ENCODE measurements at regions not wholly inside any gene's neighbourhood (a gene's known extent, or its start where the extent isn't known, plus 50 kb on each side); places are given as distances from the start of the nearest gene placed in this dataset.

DNA sequence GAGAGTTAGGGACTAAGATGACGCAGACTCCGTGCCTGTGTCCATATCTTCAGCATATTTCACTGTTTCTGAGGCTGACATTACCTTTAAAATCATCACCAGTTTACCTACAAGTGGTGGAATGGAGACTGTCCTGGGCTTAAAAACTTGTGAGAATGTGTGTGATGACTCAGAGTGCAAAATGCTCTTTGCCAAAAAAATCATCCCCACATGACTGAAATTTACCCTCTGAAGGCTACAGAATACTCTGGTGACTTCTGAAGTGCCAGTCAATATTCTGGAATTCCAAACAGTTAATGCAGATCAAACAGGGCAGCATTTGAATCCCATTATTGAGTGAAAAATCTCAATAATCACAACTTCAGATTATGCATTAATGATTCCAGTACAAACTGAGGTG, 901.4 kb downstream of the EFNB2 start:
- Histone ChIP-seq H3K4me1 (ENCODE audit: insufficient read depth, low read length) (no peaks in the 10 kb centered on the region), H3K36me3 (ENCODE audit: insufficient read depth, low read length) (no peaks in the 10 kb centered on the region), H3K9ac (ENCODE audit: low read depth, low read length) (no peak overlapping the region), H3K9me3 (ENCODE audit: control insufficient read depth, insufficient read depth, low read length) (no peaks in the 10 kb centered on the region)

DNA sequence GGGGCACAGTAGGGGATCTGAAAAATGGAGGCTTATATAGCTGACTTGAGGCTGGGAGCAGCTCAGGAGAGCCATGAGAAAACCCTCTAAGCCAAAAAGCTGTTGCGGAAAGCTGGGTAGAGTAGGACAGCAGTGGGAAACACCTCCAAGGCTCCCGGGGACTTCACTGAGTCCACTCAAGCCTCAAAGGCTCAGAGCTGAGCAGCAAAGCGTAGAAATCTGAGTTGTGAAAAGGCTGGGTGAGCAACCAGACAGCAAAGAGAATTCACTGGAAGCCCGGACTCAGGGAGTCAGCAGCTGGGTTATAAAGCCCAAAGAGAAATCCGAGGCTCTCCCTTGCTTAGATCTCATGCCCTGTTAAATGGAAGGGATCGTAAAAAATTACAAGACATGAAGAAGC, 905.0 kb downstream of the EFNB2 start:
- Histone ChIP-seq H3K9ac (ENCODE audit: low read depth, low read length) (no peak overlapping the region), H3K36me3 (ENCODE audit: insufficient read depth, low read length) (no peaks in the 10 kb centered on the region), H3K4me1 (ENCODE audit: insufficient read depth, low read length) (no peaks in the 10 kb centered on the region), H3K9me3 (ENCODE audit: control insufficient read depth, insufficient read depth, low read length) (no peaks in the 10 kb centered on the region)

DNA sequence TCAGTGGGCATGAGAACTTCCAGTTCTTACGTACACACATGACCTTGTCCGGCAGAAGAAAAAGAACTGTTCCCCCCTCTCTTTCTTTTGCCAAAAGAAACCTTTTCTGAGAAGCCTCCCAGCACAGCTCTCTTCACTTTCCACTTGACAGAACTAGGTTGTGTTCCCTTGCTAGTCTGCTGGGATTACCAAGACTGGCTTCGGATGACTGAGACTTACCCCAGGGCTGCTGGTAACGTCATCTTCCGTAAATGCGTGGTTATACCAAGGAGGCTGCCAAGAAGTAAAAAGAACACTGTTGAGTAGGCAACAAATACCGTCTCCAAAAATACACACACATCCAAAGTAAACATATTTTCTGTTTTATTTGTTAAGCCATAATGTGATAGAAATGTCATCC, 908.2 kb downstream of the EFNB2 start:
- H3K36me3 ChIP-seq (ENCODE audit: insufficient read depth, low read length) = no peaks in the 10 kb centered on the region
- H3K9me3 ChIP-seq (ENCODE audit: control insufficient read depth, insufficient read depth, low read length) = no peaks in the 10 kb centered on the region
- no peaks in the 10 kb centered on the region for H3K4me1 ChIP-seq (ENCODE audit: insufficient read depth, low read length)
- no peak overlapping the region for H3K9ac ChIP-seq (ENCODE audit: low read depth, low read length)

DNA sequence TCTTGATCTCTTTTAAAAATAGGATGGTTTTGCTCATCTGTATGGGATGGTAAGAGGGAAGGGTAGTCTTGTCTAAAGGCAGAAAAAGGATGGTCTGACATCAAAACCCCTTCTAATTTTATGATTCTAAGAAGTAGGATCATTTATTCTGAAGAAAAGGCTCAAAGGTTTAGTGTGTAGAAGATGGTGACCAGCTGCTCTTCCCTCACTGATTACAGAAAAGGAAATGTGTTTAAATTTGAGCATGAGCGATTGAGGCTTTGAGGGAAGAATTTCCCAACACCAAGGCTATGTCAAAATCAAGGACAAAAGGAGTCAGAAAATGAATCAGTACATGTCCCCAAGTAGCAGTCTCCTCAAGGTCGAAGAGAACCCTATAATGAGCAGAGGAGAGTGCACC, 909.8 kb downstream of the EFNB2 start:
- H3K9ac ChIP-seq (ENCODE audit: low read depth, low read length) = no peak overlapping the region
- no peaks in the 10 kb centered on the region for H3K36me3 ChIP-seq (ENCODE audit: insufficient read depth, low read length)
- H3K4me1 ChIP-seq (ENCODE audit: insufficient read depth, low read length) = no peaks in the 10 kb centered on the region
- no peaks in the 10 kb centered on the region for H3K9me3 ChIP-seq (ENCODE audit: control insufficient read depth, insufficient read depth, low read length)

DNA sequence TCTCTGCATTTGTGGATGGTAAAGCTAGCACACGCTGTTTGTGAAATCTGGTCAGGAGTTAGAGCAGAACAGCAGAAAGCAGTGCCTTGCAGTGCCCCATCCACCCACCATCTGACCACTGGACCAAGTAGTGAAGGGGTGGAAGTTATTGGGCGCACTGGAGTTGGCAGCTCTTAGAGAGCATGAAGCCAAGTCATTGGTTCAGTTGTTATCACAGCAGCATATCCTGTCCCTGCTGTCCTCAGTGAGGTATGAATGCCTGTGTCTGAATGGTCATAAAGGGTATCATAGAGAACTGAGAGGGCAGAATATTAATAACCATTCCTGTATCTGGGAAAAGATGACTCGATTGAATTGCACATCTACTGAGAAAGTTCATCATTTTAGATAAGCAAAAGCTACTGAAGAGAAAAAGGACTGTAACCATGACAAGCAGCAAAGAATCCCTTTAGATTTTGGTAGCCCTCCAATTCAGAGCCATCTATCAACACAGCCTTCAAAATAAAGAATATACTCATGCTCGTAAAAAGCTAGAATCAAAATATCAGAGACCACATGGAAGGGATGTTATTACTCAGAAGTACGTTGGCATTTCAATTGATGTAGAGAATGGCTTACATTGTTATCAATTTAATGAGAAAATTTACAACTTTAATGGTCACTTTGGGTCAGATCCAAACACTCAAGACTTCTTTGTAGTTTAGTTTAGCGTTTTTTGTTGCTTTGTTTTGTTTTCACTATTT, 919.0 kb downstream of the EFNB2 start:
- H3K4me1 ChIP-seq (ENCODE audit: insufficient read depth, low read length) = 0 out of 2 replicates have a peak, but pooled peaks cover 6% of the 10 kb centered on the region
- no peak overlapping the region for H3K9ac ChIP-seq (ENCODE audit: low read depth, low read length)
- no peaks in the 10 kb centered on the region for H3K9me3 ChIP-seq (ENCODE audit: control insufficient read depth, insufficient read depth, low read length)
- H3K36me3 ChIP-seq (ENCODE audit: insufficient read depth, low read length) = no peaks in the 10 kb centered on the region

DNA sequence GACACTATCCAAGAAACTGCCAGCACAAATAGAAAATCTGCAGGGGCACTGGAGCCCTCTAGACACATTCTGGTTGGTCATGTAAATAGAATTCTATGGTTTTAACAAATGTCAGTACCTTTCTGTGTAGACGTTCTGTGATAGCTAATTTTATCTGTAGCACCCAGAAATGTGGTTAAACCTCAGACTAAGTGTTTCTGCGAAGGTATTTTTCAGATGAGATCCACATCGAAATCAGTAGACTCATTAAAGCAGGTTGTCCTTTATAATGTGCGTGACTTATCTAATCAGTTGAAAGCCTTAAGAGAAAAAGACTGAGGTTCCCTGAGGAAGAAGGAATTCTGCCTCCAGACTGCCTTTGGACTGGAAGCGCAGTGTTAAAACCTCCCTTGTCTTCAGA, 922.9 kb downstream of the EFNB2 start:
- Histone ChIP-seq H3K4me1 (ENCODE audit: insufficient read depth, low read length) (peaks cover 10% of the 10 kb centered on the region; the same call in 1 of the 2 replicates), H3K36me3 (ENCODE audit: insufficient read depth, low read length) (no peaks in the 10 kb centered on the region), H3K9ac (ENCODE audit: low read depth, low read length) (no peak overlapping the region), H3K9me3 (ENCODE audit: control insufficient read depth, insufficient read depth, low read length) (no peaks in the 10 kb centered on the region)

DNA sequence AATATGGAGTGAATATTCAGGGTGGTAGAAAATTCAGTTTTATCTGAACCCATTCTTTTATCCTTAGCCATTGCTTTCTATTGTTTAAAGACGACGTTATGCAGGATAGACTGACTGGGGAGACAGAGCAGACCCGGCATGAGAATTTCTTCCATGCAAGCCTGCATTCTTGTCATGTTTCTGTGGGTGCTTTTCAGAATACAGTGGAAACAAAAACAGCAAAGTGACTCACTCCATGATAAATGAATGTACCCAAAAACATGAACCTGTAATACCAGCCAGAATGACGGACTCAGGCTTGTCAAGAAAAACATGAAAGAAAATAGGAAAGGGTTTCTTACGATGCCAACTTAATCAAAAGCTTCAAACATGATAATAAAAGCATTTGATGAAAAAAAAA, 924.0 kb downstream of the EFNB2 start:
- peaks cover 10% of the 10 kb centered on the region; the same call in 1 of the 2 replicates for H3K4me1 ChIP-seq (ENCODE audit: insufficient read depth, low read length)
- H3K9ac ChIP-seq (ENCODE audit: low read depth, low read length) = no peak overlapping the region
- no peaks in the 10 kb centered on the region for H3K36me3 ChIP-seq (ENCODE audit: insufficient read depth, low read length)
- H3K9me3 ChIP-seq (ENCODE audit: control insufficient read depth, insufficient read depth, low read length) = no peaks in the 10 kb centered on the region

DNA sequence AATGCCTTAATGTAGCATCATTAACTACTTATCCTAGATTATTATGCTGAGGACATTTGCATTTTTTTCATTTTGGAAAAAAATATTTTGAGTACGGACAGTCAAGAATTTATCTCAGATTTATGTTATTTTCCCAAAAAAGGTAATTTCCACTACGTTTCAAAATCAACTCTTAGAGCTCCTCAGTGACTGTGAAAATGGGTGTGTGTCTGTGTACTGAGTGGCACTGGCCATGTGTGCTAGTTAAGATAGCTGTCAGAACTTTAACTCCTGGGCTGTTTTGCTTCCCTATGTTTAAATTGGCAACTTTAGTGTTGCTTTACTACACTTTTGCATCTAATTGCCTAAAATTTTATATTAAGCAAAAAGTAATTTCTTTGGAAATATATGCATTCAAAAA, 927.4 kb downstream of the EFNB2 start:
- Histone ChIP-seq H3K4me1 (ENCODE audit: insufficient read depth, low read length) (peaks cover 10% of the 10 kb centered on the region; the same call in 1 of the 2 replicates), H3K36me3 (ENCODE audit: insufficient read depth, low read length) (no peaks in the 10 kb centered on the region), H3K9ac (ENCODE audit: low read depth, low read length) (no peak overlapping the region), H3K9me3 (ENCODE audit: control insufficient read depth, insufficient read depth, low read length) (no peaks in the 10 kb centered on the region)

DNA sequence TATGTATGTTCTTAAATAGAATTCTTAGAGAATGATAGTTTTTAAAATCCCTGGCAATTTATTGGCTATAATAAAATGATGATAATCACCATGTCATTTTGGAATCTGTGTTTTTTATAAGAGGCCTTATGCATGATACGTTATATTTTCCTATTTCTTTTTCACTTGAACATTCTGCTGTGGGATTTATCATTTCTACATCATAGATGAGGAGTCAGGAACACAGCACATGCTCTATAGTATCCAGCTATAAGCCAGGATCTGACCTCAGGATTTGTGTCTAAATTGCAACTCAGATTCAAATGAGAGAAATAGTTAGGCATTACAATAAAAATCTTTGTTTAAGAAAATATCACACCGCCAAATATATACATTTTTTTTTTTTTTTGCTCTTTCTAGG, 928.0 kb downstream of the EFNB2 start:
- Histone ChIP-seq H3K4me1 (ENCODE audit: insufficient read depth, low read length) (peaks cover 10% of the 10 kb centered on the region; the same call in 1 of the 2 replicates), H3K9me3 (ENCODE audit: control insufficient read depth, insufficient read depth, low read length) (no peaks in the 10 kb centered on the region), H3K9ac (ENCODE audit: low read depth, low read length) (no peak overlapping the region), H3K36me3 (ENCODE audit: insufficient read depth, low read length) (no peaks in the 10 kb centered on the region)

DNA sequence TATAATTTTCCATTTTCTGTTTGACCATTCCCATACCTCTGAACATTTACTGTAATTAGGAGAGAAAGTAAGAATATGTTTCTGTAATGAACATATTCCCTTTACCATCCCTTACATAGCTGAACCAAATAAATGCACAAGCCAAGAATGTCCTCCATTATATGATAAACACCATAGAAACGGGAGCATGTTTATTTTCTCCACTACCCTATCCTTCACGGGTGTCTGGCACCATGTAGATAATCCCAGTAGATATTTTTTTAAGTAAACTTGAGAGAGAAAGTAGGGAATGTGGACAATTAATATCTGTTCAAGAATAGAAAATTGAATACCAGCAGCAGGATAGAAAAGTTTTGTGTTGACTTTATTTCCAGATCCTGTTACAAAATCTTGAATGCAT, 928.4 kb downstream of the EFNB2 start:
- H3K36me3 ChIP-seq (ENCODE audit: insufficient read depth, low read length) = no peaks in the 10 kb centered on the region
- no peaks in the 10 kb centered on the region for H3K9me3 ChIP-seq (ENCODE audit: control insufficient read depth, insufficient read depth, low read length)
- peaks cover 8% of the 10 kb centered on the region; the same call in 1 of the 2 replicates for H3K4me1 ChIP-seq (ENCODE audit: insufficient read depth, low read length)
- H3K9ac ChIP-seq (ENCODE audit: low read depth, low read length) = no peak overlapping the region

DNA sequence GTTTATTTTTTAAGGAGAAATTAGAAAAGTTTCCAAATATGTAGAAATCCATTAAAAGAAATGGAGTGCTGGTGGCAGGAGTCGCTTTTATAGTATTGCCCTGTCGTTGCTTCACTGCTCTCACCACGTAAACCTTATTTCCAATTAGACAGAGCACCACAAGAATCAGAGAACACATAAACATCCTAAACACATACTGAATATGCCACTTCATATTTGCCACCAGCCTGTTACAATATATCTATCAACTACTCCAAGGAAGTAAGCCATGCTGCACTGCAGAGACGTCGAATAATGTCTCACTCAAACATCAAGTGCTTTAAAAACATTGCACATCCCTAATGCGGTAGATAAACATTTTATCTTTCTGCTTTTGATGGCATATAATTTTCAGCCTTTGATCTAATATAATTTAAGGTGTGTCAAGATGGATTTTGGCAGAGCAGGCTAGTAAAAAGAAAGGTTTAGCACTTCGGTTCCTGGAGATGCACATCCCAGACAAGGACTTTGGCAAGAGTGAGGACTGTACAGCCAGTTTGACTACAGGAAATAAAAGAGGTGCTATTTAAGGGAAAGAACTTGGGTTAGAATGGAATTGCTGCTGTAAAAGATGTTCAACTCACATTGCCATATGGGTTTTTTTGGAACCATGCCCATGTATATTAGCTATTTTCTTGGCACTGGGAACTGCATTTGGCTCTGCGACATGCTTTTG, 932.3 kb downstream of the EFNB2 start:
- Histone ChIP-seq H3K36me3 (ENCODE audit: insufficient read depth, low read length) (no peaks in the 10 kb centered on the region), H3K9ac (ENCODE audit: low read depth, low read length) (no peak overlapping the region), H3K9me3 (ENCODE audit: control insufficient read depth, insufficient read depth, low read length) (no peaks in the 10 kb centered on the region)

DNA sequence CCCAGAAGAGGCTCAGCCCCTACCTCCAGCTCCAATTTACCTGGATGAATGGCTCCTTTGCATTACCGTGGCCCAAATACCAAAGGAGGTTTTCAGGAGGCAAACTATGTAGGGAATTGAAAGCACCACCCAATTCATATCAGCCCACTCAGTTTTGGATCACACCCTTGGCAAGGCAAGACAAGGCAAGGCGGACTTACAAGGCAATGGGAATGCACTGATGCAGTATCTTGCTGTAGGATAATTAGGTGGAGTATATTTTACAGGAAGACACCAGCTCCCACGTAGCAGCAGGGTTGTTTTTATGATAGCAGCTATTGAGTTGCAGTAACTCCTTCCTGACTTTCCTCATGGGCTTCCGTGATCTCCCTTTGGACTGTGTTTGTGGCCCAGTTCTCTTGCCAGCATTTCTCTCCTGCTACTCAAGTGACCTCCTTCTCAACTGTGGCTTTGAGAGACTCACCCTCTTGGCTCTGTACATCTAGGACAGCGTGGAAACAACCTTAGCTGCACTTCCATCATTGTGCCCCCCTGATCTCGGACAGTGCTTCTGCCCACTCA, 935.9 kb downstream of the EFNB2 start:
- no peak overlapping the region for H3K9ac ChIP-seq (ENCODE audit: low read depth, low read length)
- H3K4me1 ChIP-seq (ENCODE audit: insufficient read depth, low read length) = no peaks in the 10 kb centered on the region
- no peaks in the 10 kb centered on the region for H3K36me3 ChIP-seq (ENCODE audit: insufficient read depth, low read length)
- H3K9me3 ChIP-seq (ENCODE audit: control insufficient read depth, insufficient read depth, low read length) = no peaks in the 10 kb centered on the region

More for the DNA sequence above, 932.3 kb downstream of the EFNB2 start:
- no peaks in the 10 kb centered on the region for H3K4me1 ChIP-seq (ENCODE audit: insufficient read depth, low read length)

DNA sequence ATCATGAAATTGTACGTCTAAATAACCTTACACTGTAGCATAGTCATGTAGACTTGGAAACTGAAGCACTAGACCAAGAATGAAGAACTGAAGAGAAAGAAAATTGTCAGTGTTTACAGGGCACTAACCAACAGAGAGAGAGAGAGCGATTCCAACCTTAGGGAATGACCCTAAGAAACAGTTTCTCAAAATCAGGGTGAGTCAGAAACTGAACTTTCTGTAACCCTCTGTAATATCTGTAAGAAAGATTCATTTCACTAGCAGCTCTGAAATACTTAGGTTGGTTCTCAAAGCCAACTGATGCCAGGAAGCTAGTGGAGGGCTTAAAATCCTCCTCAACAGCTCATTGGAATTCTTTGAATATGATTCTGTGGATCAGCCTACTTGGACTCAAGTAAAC, 936.9 kb downstream of the EFNB2 start:
- Histone ChIP-seq H3K36me3 (ENCODE audit: insufficient read depth, low read length) (no peaks in the 10 kb centered on the region), H3K9me3 (ENCODE audit: control insufficient read depth, insufficient read depth, low read length) (no peaks in the 10 kb centered on the region)

DNA sequence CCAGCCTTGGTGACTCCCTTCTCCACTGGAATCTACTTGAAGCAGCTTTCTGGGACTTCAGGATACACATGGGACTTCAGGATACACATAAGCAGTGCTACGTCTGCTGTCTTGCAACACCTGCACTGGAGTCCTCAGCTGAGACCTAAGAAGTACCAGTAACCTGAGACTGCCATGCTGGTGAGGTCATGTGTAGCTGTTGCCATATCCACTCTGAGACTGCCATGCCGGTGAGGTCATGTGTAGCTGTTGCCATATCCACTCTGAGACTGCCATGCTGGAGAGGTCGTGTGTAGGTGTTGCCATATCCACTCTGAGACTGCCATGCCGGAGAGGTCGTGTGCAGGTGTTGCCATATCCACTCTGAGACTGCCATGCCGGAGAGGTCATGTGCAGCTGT, 937.9 kb downstream of the EFNB2 start:
- H3K9me3 ChIP-seq (ENCODE audit: control insufficient read depth, insufficient read depth, low read length) = no peaks in the 10 kb centered on the region
- no peak overlapping the region for H3K9ac ChIP-seq (ENCODE audit: low read depth, low read length)
- no peaks in the 10 kb centered on the region for H3K4me1 ChIP-seq (ENCODE audit: insufficient read depth, low read length)
- H3K36me3 ChIP-seq (ENCODE audit: insufficient read depth, low read length) = no peaks in the 10 kb centered on the region

More for the DNA sequence above, 936.9 kb downstream of the EFNB2 start:
- Histone ChIP-seq H3K9ac (ENCODE audit: low read depth, low read length) (no peak overlapping the region), H3K4me1 (ENCODE audit: insufficient read depth, low read length) (no peaks in the 10 kb centered on the region)

DNA sequence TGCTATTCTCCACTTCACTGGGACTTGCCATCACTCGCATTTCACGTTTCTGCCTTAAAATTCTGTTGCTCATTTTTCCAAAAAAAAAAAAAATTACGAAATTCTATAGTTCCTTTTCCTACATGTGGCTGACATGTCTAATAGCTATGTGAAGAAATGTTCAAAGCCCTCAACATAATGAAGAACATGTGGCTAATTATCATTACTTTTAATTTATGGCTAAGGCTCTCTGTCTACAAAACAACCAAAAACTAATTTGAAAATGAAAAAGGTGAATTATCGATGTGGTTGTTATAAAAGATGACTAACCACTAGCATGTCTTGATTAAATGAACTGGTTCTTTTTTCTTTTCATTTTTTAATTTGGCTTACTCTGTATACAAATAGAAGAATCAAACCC, 940.0 kb downstream of the EFNB2 start:
- H3K9me3 ChIP-seq (ENCODE audit: control insufficient read depth, insufficient read depth, low read length) = no peaks in the 10 kb centered on the region
- no peaks in the 10 kb centered on the region for H3K36me3 ChIP-seq (ENCODE audit: insufficient read depth, low read length)
- H3K9ac ChIP-seq (ENCODE audit: low read depth, low read length) = no peak overlapping the region
- H3K4me1 ChIP-seq (ENCODE audit: insufficient read depth, low read length) = no peaks in the 10 kb centered on the region
